Testis (tissue), 2 donors: ENCODE measurements at regions not wholly inside any gene's neighbourhood (a gene's known extent, or its start where the extent isn't known, plus 50 kb on each side); places are given as distances from the start of the nearest gene placed in this dataset.

Source experiments
- DNase-seq: peaks from one replicate; pipeline ENCODE4 v3.0.0-alpha.2; 2019
- H3K27ac ChIP-seq, 2 donors: fragments of 200-600 bp; sonication (generic); one replicate each; pipeline ENCODE4 v1.5.1; 2019
- H3K27me3 ChIP-seq: fragments of 200-600 bp; sonication (generic); one replicate; pipeline ENCODE4 v1.5.1; 2019
- H3K36me3 ChIP-seq: fragments of 200-600 bp; sonication (generic); one replicate; pipeline ENCODE4 v1.5.1; 2017; ENCODE audit warnings: low read depth; ENCODE audit errors: missing control alignments
- H3K4me1 ChIP-seq: fragments of 200-600 bp; sonication (generic); one replicate; pipeline ENCODE4 v1.5.1; 2019
- H3K4me3 ChIP-seq, 2 donors: fragments of 200-600 bp; sonication (generic); one replicate each; pipeline ENCODE4 v1.5.1; 2017 to 2019
- H3K9me3 ChIP-seq: fragments of 200-600 bp; sonication (generic); one replicate; pipeline ENCODE4 v1.5.1; 2017
- POLR2A ChIP-seq: fragments of 450-650 bp; IDR thresholded peaks from one replicate; pipeline ENCODE4 v1.6.1; 2017; ENCODE audit warnings: antibody characterized with exemption, mild to moderate bottlenecking, moderate library complexity
- WGBS, 2 donors: methylation state at CpG; one replicate each; pipeline ENCODE4 v1.1.5; 2018; 5-methylcytosine and 5-hydroxymethylcytosine counted together
- intact Hi-C: fragments of 100-400 bp; cut with DNase I; formaldehyde crosslinking; loops from one replicate; pipeline ENCODE4 v1.15.1; 2023; ENCODE audit warnings: low total_unique reads
- TF ChIP-seq, protein P1 (sequence below), 3 experiments: fragments of 450-650 bp in 2 of 3; fragments of 200-600 bp in 1 of 3; sonication (generic) in 1 of 3; IDR thresholded peaks; one replicate each; pipeline ENCODE4 v1.5.1; 2016 to 2019; ENCODE audit warnings: antibody characterized with exemption in 3 of 3, mild to moderate bottlenecking in 2 of 3, moderate library complexity in 1 of 3

- Histone ChIP-seq H3K27ac (no peak overlapping the region), H3K27me3 (no peaks in the 10 kb centered on the region), H3K4me1 (no peaks in the 10 kb centered on the region), H3K4me3 (no peak overlapping the region), H3K9me3 (no peaks in the 10 kb centered on the region), H3K36me3 (no peaks in the 10 kb centered on the region)
- intact Hi-C loops: no loop called here
- DNase-seq: no peak
- WGBS, 2 donors: 67 to 90% methylated on average over 3 of the region's 3 CpGs
- TF ChIP-seq, protein P1, sequence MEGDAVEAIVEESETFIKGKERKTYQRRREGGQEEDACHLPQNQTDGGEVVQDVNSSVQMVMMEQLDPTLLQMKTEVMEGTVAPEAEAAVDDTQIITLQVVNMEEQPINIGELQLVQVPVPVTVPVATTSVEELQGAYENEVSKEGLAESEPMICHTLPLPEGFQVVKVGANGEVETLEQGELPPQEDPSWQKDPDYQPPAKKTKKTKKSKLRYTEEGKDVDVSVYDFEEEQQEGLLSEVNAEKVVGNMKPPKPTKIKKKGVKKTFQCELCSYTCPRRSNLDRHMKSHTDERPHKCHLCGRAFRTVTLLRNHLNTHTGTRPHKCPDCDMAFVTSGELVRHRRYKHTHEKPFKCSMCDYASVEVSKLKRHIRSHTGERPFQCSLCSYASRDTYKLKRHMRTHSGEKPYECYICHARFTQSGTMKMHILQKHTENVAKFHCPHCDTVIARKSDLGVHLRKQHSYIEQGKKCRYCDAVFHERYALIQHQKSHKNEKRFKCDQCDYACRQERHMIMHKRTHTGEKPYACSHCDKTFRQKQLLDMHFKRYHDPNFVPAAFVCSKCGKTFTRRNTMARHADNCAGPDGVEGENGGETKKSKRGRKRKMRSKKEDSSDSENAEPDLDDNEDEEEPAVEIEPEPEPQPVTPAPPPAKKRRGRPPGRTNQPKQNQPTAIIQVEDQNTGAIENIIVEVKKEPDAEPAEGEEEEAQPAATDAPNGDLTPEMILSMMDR (IDR thresholded peaks at IDR 0.05): no peak
- no peak for TF ChIP-seq POLR2A
Observed at GRCh38 chr5:73325546-73325945, 123.0 kb downstream of the FOXD1 start.

- TF ChIP-seq POLR2A: no peak
- TF ChIP-seq, protein P1 (IDR thresholded peaks at IDR 0.05): no peak
- H3K36me3 ChIP-seq: no peaks in the 10 kb centered on the region
- no peak for DNase-seq
- intact Hi-C loops: no loop called here
- WGBS, 2 donors: 68 to 85% methylated on average over 5 of the region's 5 CpGs
- H3K4me1 ChIP-seq: no peaks in the 10 kb centered on the region
- no peaks in the 10 kb centered on the region for H3K9me3 ChIP-seq
- no peak overlapping the region for H3K27ac ChIP-seq
- no peaks in the 10 kb centered on the region for H3K27me3 ChIP-seq
- no peak overlapping the region for H3K4me3 ChIP-seq
Observed at GRCh38 chr5:73323466-73323865, 125.1 kb downstream of the FOXD1 start.

DNA sequence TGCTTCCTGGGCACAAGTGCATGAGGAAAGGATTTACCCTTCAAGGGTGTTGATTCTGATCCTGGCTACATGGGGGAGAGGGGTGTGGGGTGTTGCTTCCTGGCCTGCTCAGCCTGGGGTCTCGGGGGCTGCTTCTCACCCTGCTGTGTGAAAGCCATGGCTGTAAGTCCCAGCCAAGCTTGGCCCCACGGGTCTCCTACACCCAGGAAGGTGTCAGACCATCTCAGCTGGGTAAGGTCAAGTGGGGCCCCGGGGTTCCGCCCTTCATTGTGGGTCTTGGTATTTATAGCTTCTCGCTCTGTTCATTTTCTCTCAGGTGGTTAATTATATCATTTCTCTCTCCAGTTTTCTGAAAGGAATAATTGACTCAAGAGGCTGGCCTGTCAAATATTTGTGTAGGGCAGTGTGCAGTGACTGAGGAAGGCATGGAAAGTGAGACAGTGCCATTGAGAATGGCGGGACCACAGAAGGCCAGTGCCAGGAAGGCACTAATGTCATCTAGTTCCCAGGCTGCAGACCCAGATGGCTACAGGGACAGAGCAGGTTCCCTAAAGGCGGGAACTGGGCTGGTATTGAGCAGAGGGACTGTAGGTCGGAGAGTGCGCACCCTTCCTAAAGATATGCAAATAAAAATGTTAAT lies 126.0 kb downstream of the FOXD1 start:
- intact Hi-C loops: no loop called here
- DNase-seq: no peak

DNA sequence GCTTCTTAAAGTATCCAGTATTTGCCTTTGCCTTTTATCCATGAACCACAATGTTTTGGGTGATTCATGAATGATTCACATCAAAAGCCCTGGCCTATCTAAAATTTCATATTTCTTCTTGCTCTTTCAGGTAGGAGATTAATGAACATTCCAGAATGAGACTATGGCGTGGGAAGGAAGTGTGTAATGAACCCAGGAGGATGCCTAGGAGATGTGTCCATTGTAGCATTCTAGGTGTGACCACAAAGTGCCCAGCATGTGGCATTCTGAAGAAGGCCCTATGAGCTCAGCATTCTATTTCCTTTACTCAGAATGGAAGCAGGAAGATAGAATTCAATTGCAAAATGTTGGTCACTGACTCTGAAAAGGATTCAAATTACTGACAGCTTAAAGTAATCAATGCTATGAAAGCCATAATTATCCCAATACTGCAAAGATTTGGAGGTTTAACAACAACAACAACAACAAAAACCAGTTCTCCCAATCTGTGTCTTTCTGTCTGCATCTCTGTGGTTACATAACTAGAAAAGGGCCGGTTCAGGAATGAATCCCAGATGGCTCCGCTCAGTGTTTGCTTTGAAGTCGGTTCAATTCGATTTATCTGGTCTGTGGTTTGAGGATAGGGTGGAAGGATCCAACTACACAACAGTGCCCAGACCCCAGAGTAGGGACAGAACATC lies 126.7 kb downstream of the FOXD1 start:
- TF ChIP-seq, protein P1 (IDR thresholded peaks at IDR 0.05): no peak
- no peak for TF ChIP-seq POLR2A
- Histone ChIP-seq H3K27me3 (no peaks in the 10 kb centered on the region), H3K36me3 (no peaks in the 10 kb centered on the region), H3K9me3 (no peaks in the 10 kb centered on the region), H3K4me3 (no peak overlapping the region), H3K27ac (no peak overlapping the region), H3K4me1 (no peaks in the 10 kb centered on the region)
- intact Hi-C loops: no loop called here
- no peak for DNase-seq
- WGBS, 2 donors: 64 to 75% methylated on average over 5 of the region's 5 CpGs

More for the DNA sequence above, 126.0 kb downstream of the FOXD1 start:
- 84 to 85% methylated on average over 8 to 9 of the region's 9 CpGs for WGBS, 2 donors
- no peaks in the 10 kb centered on the region for H3K4me1 ChIP-seq
- no peak overlapping the region for H3K4me3 ChIP-seq
- H3K36me3 ChIP-seq: no peaks in the 10 kb centered on the region
- no peaks in the 10 kb centered on the region for H3K9me3 ChIP-seq
- H3K27ac ChIP-seq: no peak overlapping the region
- TF ChIP-seq, protein P1 (IDR thresholded peaks at IDR 0.05): no peak
- no peak for TF ChIP-seq POLR2A
- H3K27me3 ChIP-seq: no peaks in the 10 kb centered on the region

DNA sequence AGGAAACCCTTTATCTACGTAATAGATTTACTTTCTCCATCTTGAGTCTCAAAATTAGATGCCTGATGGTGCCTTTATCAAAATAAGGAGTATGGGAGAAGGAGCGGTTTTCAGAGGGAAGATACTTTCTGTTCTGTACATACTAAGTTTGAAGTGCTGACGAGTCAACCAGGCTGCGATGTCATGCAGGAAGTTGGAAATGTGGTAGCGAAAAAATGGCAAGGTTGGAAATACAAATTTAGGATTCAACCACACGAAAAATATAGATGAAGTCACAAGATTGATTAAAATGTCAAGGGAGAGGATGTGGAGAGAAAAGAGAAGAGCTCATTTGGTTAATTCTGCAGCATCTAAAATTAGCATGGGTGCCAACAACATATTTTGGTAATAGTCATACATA lies 129.5 kb downstream of the FOXD1 start:
- DNase-seq: no peak
- no peaks in the 10 kb centered on the region for H3K4me1 ChIP-seq
- 85 to 92% methylated on average over 6 of the region's 6 CpGs for WGBS, 2 donors
- no peaks in the 10 kb centered on the region for H3K27me3 ChIP-seq
- no peak overlapping the region for H3K27ac ChIP-seq
- no peaks in the 10 kb centered on the region for H3K9me3 ChIP-seq
- intact Hi-C loops: no loop called here
- no peak overlapping the region for H3K4me3 ChIP-seq
- no peak for TF ChIP-seq POLR2A
- TF ChIP-seq, protein P1 (IDR thresholded peaks at IDR 0.05): no peak
- no peaks in the 10 kb centered on the region for H3K36me3 ChIP-seq
